Neural progenitor cell (in vitro differentiated cells): ENCODE measurements at regions not wholly inside any gene's neighbourhood (a gene's known extent, or its start where the extent isn't known, plus 50 kb on each side); places are given as distances from the start of the nearest gene placed in this dataset.

Experiments used
- EZH2 ChIP-seq: fragments of 200-600 bp; sonication (generic); IDR thresholded peaks from 2 replicates; pipeline ENCODE4 v1.6.1; 2017; ENCODE audit warnings: antibody characterized with exemption, mild to moderate bottlenecking, moderate library complexity
- TF ChIP-seq, protein P1 (sequence below): fragments of 200-600 bp; sonication (generic); IDR thresholded peaks from 2 replicates; pipeline ENCODE4 v1.5.1; 2017; ENCODE audit warnings: antibody characterized with exemption, mild to moderate bottlenecking

DNA sequence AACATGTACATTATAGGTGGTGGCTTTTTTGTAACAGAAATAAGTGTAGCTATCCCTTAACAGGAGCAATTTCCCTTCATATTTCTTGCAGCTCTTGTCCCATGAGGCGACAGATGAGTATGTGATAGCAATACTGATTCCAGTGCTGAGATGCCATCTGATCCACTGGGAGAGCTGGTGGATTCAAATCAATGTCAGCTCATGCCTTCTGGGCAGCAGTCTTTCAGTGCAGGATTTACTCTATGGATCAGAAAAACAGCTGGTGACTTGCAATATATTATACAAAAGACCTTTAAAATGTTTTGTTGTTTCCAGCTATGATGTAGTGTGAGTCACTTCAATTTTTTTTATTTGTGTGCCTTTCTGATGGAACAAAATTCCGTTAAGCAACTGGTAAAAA is 259.9 kb upstream of the SASH1 start:
- TF ChIP-seq, protein P1, sequence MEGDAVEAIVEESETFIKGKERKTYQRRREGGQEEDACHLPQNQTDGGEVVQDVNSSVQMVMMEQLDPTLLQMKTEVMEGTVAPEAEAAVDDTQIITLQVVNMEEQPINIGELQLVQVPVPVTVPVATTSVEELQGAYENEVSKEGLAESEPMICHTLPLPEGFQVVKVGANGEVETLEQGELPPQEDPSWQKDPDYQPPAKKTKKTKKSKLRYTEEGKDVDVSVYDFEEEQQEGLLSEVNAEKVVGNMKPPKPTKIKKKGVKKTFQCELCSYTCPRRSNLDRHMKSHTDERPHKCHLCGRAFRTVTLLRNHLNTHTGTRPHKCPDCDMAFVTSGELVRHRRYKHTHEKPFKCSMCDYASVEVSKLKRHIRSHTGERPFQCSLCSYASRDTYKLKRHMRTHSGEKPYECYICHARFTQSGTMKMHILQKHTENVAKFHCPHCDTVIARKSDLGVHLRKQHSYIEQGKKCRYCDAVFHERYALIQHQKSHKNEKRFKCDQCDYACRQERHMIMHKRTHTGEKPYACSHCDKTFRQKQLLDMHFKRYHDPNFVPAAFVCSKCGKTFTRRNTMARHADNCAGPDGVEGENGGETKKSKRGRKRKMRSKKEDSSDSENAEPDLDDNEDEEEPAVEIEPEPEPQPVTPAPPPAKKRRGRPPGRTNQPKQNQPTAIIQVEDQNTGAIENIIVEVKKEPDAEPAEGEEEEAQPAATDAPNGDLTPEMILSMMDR: no peak
- TF ChIP-seq EZH2: no peak
